ENCODE measurements at regions not wholly inside any gene's neighbourhood (a gene's known extent, or its start where the extent isn't known, plus 50 kb on each side); places are given as distances from the start of the nearest gene placed in this dataset.

GRCh38 chr6:139640921-139641320, 266.5 kb upstream of the CITED2 start:
- TF ChIP-seq CTCF (IDR thresholded peaks at IDR 0.05 in 4 of 5, conservative IDR thresholded peaks at IDR 0.05 in 1 of 5) (no peak), POLR2A (IDR thresholded peaks at IDR 0.05) (no peak)
